ENCODE measurements at regions not wholly inside any gene's neighbourhood (a gene's known extent, or its start where the extent isn't known, plus 50 kb on each side); places are given as distances from the start of the nearest gene placed in this dataset.
"Not testable (repeated sequence)": the region's sequence is repeated elsewhere in the genome, so short reads cannot be mapped to it uniquely, and the experiment has no call there.

GRCh38 chr3:26291840-26292239, 330.7 kb upstream of the LRRC3B start:
- no peak for DNase-seq

DNA sequence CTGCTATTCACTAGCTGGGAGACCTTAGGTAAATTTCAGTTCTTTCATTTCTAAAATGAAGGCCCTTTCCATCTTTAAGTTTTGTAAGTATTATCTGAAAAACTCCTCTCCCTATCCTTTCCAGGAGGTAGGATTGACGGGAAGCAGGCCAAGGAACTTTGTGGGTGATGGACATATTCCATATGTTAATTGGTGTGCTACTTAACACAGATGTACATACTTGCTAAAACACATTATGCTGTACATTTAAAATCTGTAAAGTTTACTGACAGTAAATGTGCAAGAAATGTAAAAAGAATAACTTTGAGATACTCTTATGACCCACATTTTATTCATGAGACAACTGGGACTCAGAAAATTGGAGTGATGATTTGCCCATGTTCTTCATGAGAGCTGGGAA, 329.8 kb upstream of the LRRC3B start:
- no peak for DNase-seq

DNA sequence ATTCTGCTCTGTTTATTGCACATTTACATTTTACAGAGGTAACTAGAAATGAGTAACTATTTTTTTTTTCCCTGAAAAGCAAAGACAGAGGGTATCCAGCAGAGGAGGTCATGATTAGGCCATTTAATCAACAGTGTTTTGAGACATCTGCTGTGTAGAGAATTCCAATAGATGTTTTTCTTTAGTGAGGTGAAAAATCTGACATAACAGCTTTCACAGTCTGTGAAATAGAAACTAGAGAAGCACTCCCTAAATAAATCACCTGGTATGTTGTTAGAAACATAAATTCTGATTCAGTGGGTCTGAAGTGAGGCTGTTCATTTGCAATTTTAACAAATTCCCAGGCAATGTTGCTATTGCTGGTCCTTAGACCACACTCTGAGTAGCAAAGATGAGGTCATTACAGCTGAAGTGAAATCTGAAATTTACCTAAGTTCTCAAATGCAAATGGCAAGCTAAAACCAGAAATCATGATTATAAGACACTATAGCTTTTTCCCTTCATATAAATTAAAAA, 329.2 kb upstream of the LRRC3B start:
- no peak for DNase-seq

GRCh38 chr3:26307192-26307591, 315.4 kb upstream of the LRRC3B start:
- DNase-seq: no peak

- no peak for DNase-seq
These were observed 314.8 kb upstream of the LRRC3B start for GRCh38 chr3:26307787-26308186.

GRCh38 chr3:26308454-26308853, 314.1 kb upstream of the LRRC3B start:
- DNase-seq: no peak

DNA sequence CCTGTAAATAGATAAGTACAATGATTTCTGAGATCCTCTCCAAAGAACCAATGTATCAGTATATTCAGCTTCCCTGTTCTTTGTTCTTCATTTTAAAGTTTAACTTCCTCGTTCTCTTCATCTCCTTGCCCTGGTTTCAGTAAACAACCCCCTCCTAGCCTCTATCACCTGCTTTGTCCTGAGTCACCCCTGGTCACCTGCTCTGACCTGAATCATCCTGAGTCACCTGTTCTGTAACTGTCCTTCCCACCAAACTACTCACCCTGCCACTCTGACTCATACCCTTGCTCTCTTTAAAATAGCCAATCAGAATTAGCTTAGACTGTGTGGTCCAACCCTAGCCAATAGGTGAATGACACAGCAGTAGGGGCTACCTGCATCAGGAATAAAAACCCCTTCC, 313.0 kb upstream of the LRRC3B start:
- not testable (repeated sequence) for DNase-seq

- DNase-seq: no peak
These were observed 309.8 kb upstream of the LRRC3B start for GRCh38 chr3:26312816-26313215.

DNA sequence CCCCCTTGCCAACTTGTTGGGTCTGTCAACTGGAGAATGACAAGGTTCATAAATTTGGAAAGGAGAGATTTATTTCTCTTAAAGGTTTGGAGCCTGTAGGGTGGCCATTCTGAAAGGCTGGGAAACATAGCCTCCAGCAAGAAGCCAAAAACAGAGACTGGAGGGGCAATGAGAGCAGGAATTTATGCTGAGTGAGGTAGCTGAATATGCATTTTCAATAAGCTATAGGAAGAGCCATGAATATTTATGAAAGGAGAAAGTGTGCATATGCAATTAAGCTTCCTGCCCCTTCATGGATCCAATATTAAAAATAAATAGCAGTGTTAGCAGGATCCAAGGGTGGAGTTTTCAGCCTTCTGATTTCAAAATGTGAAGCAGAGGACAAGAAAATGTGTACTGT, 306.1 kb upstream of the LRRC3B start:
- DNase-seq: no peak

GRCh38 chr3:26323741-26324140, 298.8 kb upstream of the LRRC3B start:
- not testable (repeated sequence) for DNase-seq

GRCh38 chr3:26340001-26340400, 282.6 kb upstream of the LRRC3B start:
- no peak for DNase-seq

- no peak for DNase-seq
These were observed 278.9 kb upstream of the LRRC3B start for GRCh38 chr3:26343647-26344046.

- DNase-seq: no peak
These were observed 277.0 kb upstream of the LRRC3B start for GRCh38 chr3:26345613-26346012.

GRCh38 chr3:26346497-26346896, 276.1 kb upstream of the LRRC3B start:
- DNase-seq: no peak

- no peak for DNase-seq
These were observed 275.4 kb upstream of the LRRC3B start for GRCh38 chr3:26347150-26347549.

DNA sequence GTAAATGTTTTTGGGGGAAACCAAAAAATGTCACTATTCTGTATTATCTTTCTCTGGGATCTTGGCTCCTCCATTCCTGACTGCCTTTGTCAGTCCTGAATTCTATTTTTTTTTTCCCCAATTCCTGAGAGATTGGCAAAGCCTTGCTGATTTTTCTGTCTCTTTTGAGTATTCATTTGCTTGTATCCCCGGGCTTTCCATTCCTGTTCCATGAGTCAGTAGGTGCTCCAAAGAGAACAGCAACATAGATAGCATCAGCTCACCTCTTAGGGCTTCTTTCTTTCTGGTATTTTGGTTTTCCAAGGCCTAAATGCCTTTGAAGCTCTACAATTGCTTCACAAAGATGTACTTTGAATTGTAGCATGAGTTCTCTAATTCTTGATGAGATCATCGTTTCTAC, 271.7 kb upstream of the LRRC3B start:
- no peak for DNase-seq

GRCh38 chr3:26353097-26353496, 269.5 kb upstream of the LRRC3B start:
- DNase-seq: no peak

- DNase-seq: no peak
These were observed 264.2 kb upstream of the LRRC3B start for GRCh38 chr3:26358405-26358804.

- no peak for DNase-seq
These were observed 256.9 kb upstream of the LRRC3B start for GRCh38 chr3:26365706-26366105.

GRCh38 chr3:26368312-26368711, 254.3 kb upstream of the LRRC3B start:
- DNase-seq: no peak

- no peak for DNase-seq
These were observed 253.4 kb upstream of the LRRC3B start for GRCh38 chr3:26369133-26369532.

- no peak for DNase-seq
These were observed 246.6 kb upstream of the LRRC3B start for GRCh38 chr3:26375843-26376530.

DNA sequence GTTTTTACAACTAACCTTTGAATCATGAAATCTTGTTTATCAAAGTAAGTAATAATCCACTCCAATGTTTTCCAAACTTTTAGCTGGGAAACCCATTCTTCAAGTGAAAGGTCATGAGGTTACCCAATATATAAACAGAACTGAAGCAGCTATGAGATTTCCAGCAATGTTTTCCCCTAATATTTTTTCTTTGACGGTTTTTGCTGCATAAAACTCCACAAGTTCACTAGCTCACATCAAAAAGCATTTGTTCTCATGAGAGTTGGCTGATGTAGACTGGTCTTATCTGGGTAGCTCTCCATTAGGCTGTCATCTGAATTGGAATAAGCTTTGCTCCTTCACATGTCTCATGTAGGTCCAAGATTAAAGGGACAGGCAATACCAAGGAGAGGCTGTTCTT, 241.2 kb upstream of the LRRC3B start:
- DNase-seq: no peak

- no peak for DNase-seq
These were observed 215.9 kb upstream of the LRRC3B start for GRCh38 chr3:26406636-26407035.

DNA sequence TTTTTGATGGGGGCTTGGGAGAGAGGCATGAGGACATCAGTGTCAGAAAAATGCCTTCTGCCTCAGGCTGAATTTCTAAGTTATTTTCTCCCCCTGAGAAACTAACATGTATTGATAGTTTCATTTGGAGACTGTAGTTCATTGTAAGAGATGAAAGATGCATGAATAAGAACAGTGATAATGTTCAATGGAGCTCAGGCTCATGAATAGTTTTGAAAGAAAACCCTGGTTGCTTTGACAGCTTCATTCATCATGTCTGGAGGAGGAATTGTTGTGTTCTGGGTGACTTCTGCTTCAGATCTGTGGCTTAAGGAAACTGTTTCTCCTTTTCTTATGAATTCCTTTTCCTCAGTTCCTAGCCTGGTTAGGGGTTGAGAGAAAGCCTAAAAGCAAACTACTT, 204.0 kb upstream of the LRRC3B start:
- no peak for DNase-seq

Measured in NCI-H2171 (cell line).